Endothelial cell of umbilical vein (primary cell): ENCODE measurements at regions not wholly inside any gene's neighbourhood (a gene's known extent, or its start where the extent isn't known, plus 50 kb on each side); places are given as distances from the start of the nearest gene placed in this dataset.

Experiments used
- BruUV-seq: library from RNA; stranded (reverse); fragments of 400-500 nt; replicated peaks from 2 replicates; lab custom pipeline; 2021; lab: Mats Ljungman, UMichigan
- CTCF ChIA-PET: fragments of 300-600, 350-600 bp; sonication (Branson Sonifier 250); formaldehyde crosslinking; loops from one replicate; lab custom pipeline; 2021; ENCODE audit warnings: antibody characterized with exemption, inconsistent platforms; lab: Charles Lee
- POLR2A ChIA-PET: fragments of 300-600, 350-600 bp; sonication (Branson Sonifier 250); formaldehyde crosslinking; loops from one replicate; lab custom pipeline; 2021; ENCODE audit warnings: antibody characterized with exemption, inconsistent platforms; lab: Charles Lee
- DNase-seq: peaks from one replicate; pipeline ENCODE4 v3.0.0-alpha.2; 2011; ENCODE audit warnings: low read depth, low spot score
- FAIRE-seq: peaks from 2 replicates; lab custom pipeline; 2011; peaks lifted over from hg19 to GRCh38; lab: Jason Lieb, UNC
- H2AFZ ChIP-seq: 2 replicates; pipeline ENCODE4 v1.6.0; 2012; ENCODE audit warnings: low read depth, low read length, control low read depth, inconsistent platforms
- H3K27ac ChIP-seq: 2 replicates; pipeline ENCODE4 v1.5.1; 2011; ENCODE audit warnings: low read depth, mild to moderate bottlenecking, control low read depth, low read length, moderate library complexity; ENCODE audit not compliant: insufficient read depth
- H3K27me3 ChIP-seq, 2 experiments: 2 replicates each; pipeline versions ENCODE4 v1.6.0 to v1.6.1; 2011; ENCODE audit warnings: low read length in 2 of 2, mixed read lengths in 1 of 2; ENCODE audit not compliant: control insufficient read depth in 2 of 2, insufficient read depth in 2 of 2
- H3K36me3 ChIP-seq, 2 experiments: 2 replicates in 1 of 2; 3 replicates in 1 of 2; pipeline ENCODE4 v1.5.1; 2011; ENCODE audit warnings: low read length in 2 of 2, mild to moderate bottlenecking in 1 of 2, moderate library complexity in 1 of 2; ENCODE audit not compliant: control insufficient read depth in 2 of 2, insufficient read depth in 2 of 2; ENCODE audit errors: extremely low read depth in 1 of 2
- H3K4me1 ChIP-seq: 3 replicates; pipeline ENCODE4 v1.5.1; 2011; ENCODE audit warnings: mild to moderate bottlenecking, low read length; ENCODE audit not compliant: control insufficient read depth, insufficient read depth; ENCODE audit errors: extremely low read depth
- H3K4me2 ChIP-seq: 2 replicates; pipeline ENCODE4 v1.6.1; 2011; ENCODE audit warnings: low read length, control low read depth, mixed read lengths; ENCODE audit not compliant: insufficient read depth
- H3K4me3 ChIP-seq, 3 experiments: fragments of 200-600 bp in 1 of 3; sonication (generic), shearing (Covaris generic) in 1 of 3; replicated peaks in 1 of 3; 2 replicates each; pipeline ENCODE4 v1.5.1; 2011 to 2016; ENCODE audit warnings: control low read depth in 3 of 3, low read length in 3 of 3, mild to moderate bottlenecking in 2 of 3, inconsistent platforms in 1 of 3, low read depth in 1 of 3, moderate library complexity in 1 of 3; ENCODE audit not compliant: insufficient read depth in 1 of 3
- H3K79me2 ChIP-seq: 2 replicates; pipeline ENCODE4 v1.6.0; 2012; ENCODE audit warnings: low read length, inconsistent platforms; ENCODE audit not compliant: control insufficient read depth, insufficient read depth
- H3K9ac ChIP-seq: replicated peaks from 2 replicates; pipeline ENCODE3; 2011; ENCODE audit warnings: low read length, control low read depth; ENCODE audit not compliant: insufficient read depth; ENCODE audit errors: extremely low read depth
- H3K9me1 ChIP-seq: replicated peaks from 3 replicates; pipeline ENCODE4 v1.6.0; 2011; ENCODE audit warnings: mild to moderate bottlenecking, low read length; ENCODE audit not compliant: control insufficient read depth, insufficient read depth; ENCODE audit errors: extremely low read depth
- H3K9me3 ChIP-seq: replicated peaks from 2 replicates; pipeline ENCODE4 v1.5.1; 2012; ENCODE audit warnings: low read length, inconsistent platforms; ENCODE audit not compliant: control insufficient read depth, insufficient read depth
- H4K20me1 ChIP-seq: replicated peaks from 2 replicates; pipeline ENCODE3; 2011; ENCODE audit warnings: mild to moderate bottlenecking, low read length; ENCODE audit not compliant: control insufficient read depth, insufficient read depth; ENCODE audit errors: extremely low read depth
- CTCF ChIP-seq, 2 donors: IDR thresholded peaks; 1 replicate in 1 of 2; 2 replicates in 1 of 2; pipeline ENCODE4 v1.5.1; 2011; ENCODE audit warnings: low read length in 2 of 2, mild to moderate bottlenecking in 2 of 2, moderate library complexity in 2 of 2, control low read depth in 1 of 2, inconsistent platforms in 1 of 2, low read depth in 1 of 2; ENCODE audit not compliant: insufficient read depth in 1 of 2; ENCODE audit errors: extremely low read depth in 1 of 2
- EZH2 ChIP-seq: IDR thresholded peaks from 2 replicates; pipeline ENCODE4 v1.6.1; 2012; ENCODE audit warnings: borderline replicate concordance, low read depth, mild to moderate bottlenecking, moderate library complexity, low read length, inconsistent platforms; ENCODE audit not compliant: severe bottlenecking
- FOS ChIP-seq: IDR thresholded peaks from 2 replicates; pipeline ENCODE4 v1.6.1; 2011; ENCODE audit warnings: mild to moderate bottlenecking, low read length, moderate library complexity, borderline replicate concordance; ENCODE audit not compliant: insufficient read depth
- GATA2 ChIP-seq: IDR thresholded peaks from 2 replicates; pipeline ENCODE4 v1.7.0; 2011; ENCODE audit warnings: low read depth, mild to moderate bottlenecking, moderate library complexity, mixed read lengths, low read length; ENCODE audit not compliant: insufficient read length, insufficient read depth
- JUN ChIP-seq: IDR thresholded peaks from 2 replicates; pipeline ENCODE4 v1.6.1; 2011; ENCODE audit warnings: borderline replicate concordance, low read depth; ENCODE audit not compliant: insufficient read length, insufficient read depth
- MAX ChIP-seq: IDR thresholded peaks from 2 replicates; pipeline ENCODE4 v1.6.1; 2011; ENCODE audit not compliant: insufficient read depth, insufficient read length
- MYC ChIP-seq: IDR thresholded peaks from one replicate; pipeline ENCODE4 v1.6.1; 2011; ENCODE audit warnings: mild to moderate bottlenecking, low read depth, low read length
- POLR2A ChIP-seq: IDR thresholded peaks from 2 replicates; pipeline ENCODE4 v1.6.1; 2012; ENCODE audit warnings: low read depth, mild to moderate bottlenecking, control low read depth, low read length
- POLR2AphosphoS5 ChIP-seq: IDR thresholded peaks from 2 replicates; pipeline ENCODE4 v1.6.1; 2012; ENCODE audit warnings: low read depth, mild to moderate bottlenecking, control low read depth, low read length, moderate library complexity; ENCODE audit not compliant: insufficient read depth
- dilution Hi-C: fragments of 300-500 bp; cut with MboI; formaldehyde crosslinking; loops from one replicate; pipeline ENCODE4 v1.15.0; 2019; ENCODE audit warnings: low sequenced_read_pairs; ENCODE audit not compliant: extremely low pct_ligation_motif_present
- intact Hi-C: fragments of 100-400 bp; cut with micrococcal nuclease; formaldehyde crosslinking; loops from one replicate; pipeline ENCODE4 v1.10.0; 2022

- no peaks in the 10 kb centered on the region for H3K36me3 ChIP-seq
- dilution Hi-C loops (no loop called here), intact Hi-C loops (no loop called here)
- no peaks in the 10 kb centered on the region for H3K9me1 ChIP-seq
- no peak overlapping the region for H2AFZ ChIP-seq
- H3K4me2 ChIP-seq = no peak overlapping the region
- no peak for FAIRE-seq
- H3K27me3 ChIP-seq = no peaks in the 10 kb centered on the region
- ChIA-PET POLR2A (no interaction called here), CTCF (no interaction called here)
- H3K4me1 ChIP-seq = no peaks in the 10 kb centered on the region
- no peak overlapping the region for H3K9ac ChIP-seq
- TF ChIP-seq EZH2 (no peak), POLR2A (no peak), CTCF (IDR thresholded peaks at IDR 0.05; ENCODE audit: extremely low read depth in 1 of 2, insufficient read depth in 1 of 2, low read depth in 1 of 2, low read length in 2 of 2) (no peak), GATA2 (no peak), JUN (no peak), MYC (no peak), MAX (no peak), POLR2AphosphoS5 (no peak), FOS (no peak)
- H3K4me3 ChIP-seq = no peak overlapping the region
- no peaks in the 10 kb centered on the region for H3K79me2 ChIP-seq
- DNase-seq = no peak
- no TSS peak for BruUV-seq
- no peaks in the 10 kb centered on the region for H4K20me1 ChIP-seq
- no peak overlapping the region for H3K27ac ChIP-seq
- H3K9me3 ChIP-seq = peaks cover 2% of the 10 kb centered on the region
Observed at GRCh38 chr3:20811006-20811405, 625.0 kb upstream of the SGO1 start.
